PFSK-1 (cell line): ENCODE measurements at regions not wholly inside any gene's neighbourhood (a gene's known extent, or its start where the extent isn't known, plus 50 kb on each side); places are given as distances from the start of the nearest gene placed in this dataset.

Experiments
- FOXP2 ChIP-seq: optimal IDR thresholded peaks from 2 replicates; pipeline ENCODE3; 2011; ENCODE audit warnings: borderline replicate concordance, control low read depth, inconsistent platforms; ENCODE audit not compliant: insufficient read depth; ENCODE audit errors: extremely low read length, extremely low read depth
- POLR2AphosphoS5 ChIP-seq: IDR thresholded peaks from 2 replicates; pipeline ENCODE4 v1.6.1; 2012; ENCODE audit warnings: low read depth, mild to moderate bottlenecking, control low read depth, low read length, moderate library complexity
- SIN3A ChIP-seq: IDR thresholded peaks from 2 replicates; pipeline ENCODE4 v1.6.1; 2012; ENCODE audit warnings: mild to moderate bottlenecking, low read length, moderate library complexity, borderline replicate concordance; ENCODE audit not compliant: insufficient read depth
- TAF1 ChIP-seq: IDR thresholded peaks from 2 replicates; pipeline ENCODE4 v1.6.1; 2012; ENCODE audit warnings: low read length, control low read depth, borderline replicate concordance; ENCODE audit not compliant: insufficient read depth
- TF ChIP-seq, protein P1 (sequence below), 2 experiments: IDR thresholded peaks; 2 replicates each; pipeline versions ENCODE4 v1.6.1 to v1.8.0; 2011 to 2012; ENCODE audit warnings: low read depth in 2 of 2, low read length in 2 of 2, control low read depth in 1 of 2, inconsistent platforms in 1 of 2, mild to moderate bottlenecking in 1 of 2, moderate library complexity in 1 of 2; ENCODE audit not compliant: insufficient read depth in 1 of 2

DNA sequence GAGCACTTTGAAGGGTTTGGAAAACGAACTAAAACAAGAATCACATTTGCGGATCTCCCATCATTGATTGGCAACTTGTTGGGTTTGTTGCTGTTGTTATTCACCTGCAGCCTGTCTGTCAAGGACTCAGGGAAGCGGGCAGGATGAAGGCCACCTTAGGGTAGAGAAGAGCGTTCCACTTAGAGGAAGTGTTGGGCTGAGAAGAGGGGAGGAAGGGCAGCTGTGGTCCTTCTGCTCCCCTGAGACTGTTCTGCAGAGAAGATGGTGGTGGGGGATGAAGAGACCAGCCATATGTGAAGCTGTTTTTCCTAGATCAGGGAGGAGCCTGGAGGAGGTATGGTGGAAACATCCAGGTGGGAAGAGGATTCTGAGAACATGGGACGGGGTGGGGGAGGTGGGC lies 70.6 kb upstream of the CPEB4 start:
- TF ChIP-seq FOXP2 (no peak), POLR2AphosphoS5 (no peak), TAF1 (no peak), SIN3A (no peak)
- TF ChIP-seq, protein P1, sequence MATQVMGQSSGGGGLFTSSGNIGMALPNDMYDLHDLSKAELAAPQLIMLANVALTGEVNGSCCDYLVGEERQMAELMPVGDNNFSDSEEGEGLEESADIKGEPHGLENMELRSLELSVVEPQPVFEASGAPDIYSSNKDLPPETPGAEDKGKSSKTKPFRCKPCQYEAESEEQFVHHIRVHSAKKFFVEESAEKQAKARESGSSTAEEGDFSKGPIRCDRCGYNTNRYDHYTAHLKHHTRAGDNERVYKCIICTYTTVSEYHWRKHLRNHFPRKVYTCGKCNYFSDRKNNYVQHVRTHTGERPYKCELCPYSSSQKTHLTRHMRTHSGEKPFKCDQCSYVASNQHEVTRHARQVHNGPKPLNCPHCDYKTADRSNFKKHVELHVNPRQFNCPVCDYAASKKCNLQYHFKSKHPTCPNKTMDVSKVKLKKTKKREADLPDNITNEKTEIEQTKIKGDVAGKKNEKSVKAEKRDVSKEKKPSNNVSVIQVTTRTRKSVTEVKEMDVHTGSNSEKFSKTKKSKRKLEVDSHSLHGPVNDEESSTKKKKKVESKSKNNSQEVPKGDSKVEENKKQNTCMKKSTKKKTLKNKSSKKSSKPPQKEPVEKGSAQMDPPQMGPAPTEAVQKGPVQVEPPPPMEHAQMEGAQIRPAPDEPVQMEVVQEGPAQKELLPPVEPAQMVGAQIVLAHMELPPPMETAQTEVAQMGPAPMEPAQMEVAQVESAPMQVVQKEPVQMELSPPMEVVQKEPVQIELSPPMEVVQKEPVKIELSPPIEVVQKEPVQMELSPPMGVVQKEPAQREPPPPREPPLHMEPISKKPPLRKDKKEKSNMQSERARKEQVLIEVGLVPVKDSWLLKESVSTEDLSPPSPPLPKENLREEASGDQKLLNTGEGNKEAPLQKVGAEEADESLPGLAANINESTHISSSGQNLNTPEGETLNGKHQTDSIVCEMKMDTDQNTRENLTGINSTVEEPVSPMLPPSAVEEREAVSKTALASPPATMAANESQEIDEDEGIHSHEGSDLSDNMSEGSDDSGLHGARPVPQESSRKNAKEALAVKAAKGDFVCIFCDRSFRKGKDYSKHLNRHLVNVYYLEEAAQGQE (IDR thresholded peaks at IDR 0.05; ENCODE audit: insufficient read depth in 1 of 2, low read depth in 2 of 2, low read length in 2 of 2), result no peak
